GM13976 (cell line): ENCODE measurements at regions not wholly inside any gene's neighbourhood (a gene's known extent, or its start where the extent isn't known, plus 50 kb on each side); places are given as distances from the start of the nearest gene placed in this dataset.

Source experiments
- DNase-seq: peaks from one replicate; pipeline ENCODE4 v3.0.0; 2012; ENCODE audit warnings: low spot score
- CTCF ChIP-seq: IDR thresholded peaks from 2 replicates; pipeline ENCODE4 v1.5.1; 2012; ENCODE audit warnings: borderline replicate concordance, mild to moderate bottlenecking; ENCODE audit not compliant: insufficient read depth; ENCODE audit errors: extremely low read depth, missing control alignments, control extremely low read depth
- in situ Hi-C: fragments of 300-500 bp; cut with MboI; formaldehyde crosslinking; loops from one replicate; pipeline ENCODE4 v1.12.0; 2022; ENCODE audit warnings: low sequenced_read_pairs, mixed read lengths, inconsistent platforms; ENCODE audit not compliant: unreplicated experiment

GRCh38 chr2:59787095-59787494 lies 766.4 kb downstream of the BCL11A start:
- in situ Hi-C loops: no loop called here

GRCh38 chr2:59786684-59787083 lies 766.8 kb downstream of the BCL11A start:
- no peak for TF ChIP-seq CTCF
- in situ Hi-C loops: no loop called here
- no peak for DNase-seq

More at GRCh38 chr2:59787095-59787494, 766.4 kb downstream of the BCL11A start:
- no peak for DNase-seq
- no peak for TF ChIP-seq CTCF

- in situ Hi-C loops: no loop called here
- TF ChIP-seq CTCF: no peak
- DNase-seq: no peak
Measured at GRCh38 chr2:59779571-59779970, 773.9 kb downstream of the BCL11A start.

- TF ChIP-seq CTCF: no peak
- DNase-seq: no peak
- in situ Hi-C loops: no loop called here
Measured at GRCh38 chr2:59777120-59777519, 776.3 kb downstream of the BCL11A start.

- in situ Hi-C loops: no loop called here
- no peak for DNase-seq
- TF ChIP-seq CTCF: no peak
Measured at GRCh38 chr2:59776726-59777008, 776.8 kb downstream of the BCL11A start.

GRCh38 chr2:59774821-59775433 lies 778.5 kb downstream of the BCL11A start:
- in situ Hi-C loops: no loop called here

More at GRCh38 chr2:59774821-59775433, 778.5 kb downstream of the BCL11A start:
- no peak for TF ChIP-seq CTCF
- no peak for DNase-seq
